ENCODE measurements at regions not wholly inside any gene's neighbourhood (a gene's known extent, or its start where the extent isn't known, plus 50 kb on each side); places are given as distances from the start of the nearest gene placed in this dataset.

- no peak for TF ChIP-seq CTCF (IDR thresholded peaks at IDR 0.05)
- TF ChIP-seq POLR2A (IDR thresholded peaks at IDR 0.05): no peak
Measured at GRCh38 chr21:32173121-32173724, 105.6 kb downstream of the MIS18A start.

Data from ovary (tissue), 3 donors.